Nephron (organoid): ENCODE measurements at regions not wholly inside any gene's neighbourhood (a gene's known extent, or its start where the extent isn't known, plus 50 kb on each side); places are given as distances from the start of the nearest gene placed in this dataset.

Source experiments
- H3K27ac Mint-ChIP-seq, 3 experiments: 2 replicates each; pipeline ENCODE4 v1.8.0; 2020; ENCODE audit warnings: mixed read lengths in 3 of 3, mild to moderate bottlenecking in 2 of 3, moderate library complexity in 1 of 3
- H3K27me3 Mint-ChIP-seq: 2 replicates; pipeline ENCODE4 v1.8.0; 2021; ENCODE audit warnings: low read depth, mild to moderate bottlenecking, moderate library complexity, mixed read lengths
- H3K36me3 Mint-ChIP-seq: 2 replicates; pipeline ENCODE4 v1.8.0; 2020; ENCODE audit warnings: low read depth, mixed read lengths
- H3K4me1 Mint-ChIP-seq: 2 replicates; pipeline ENCODE4 v1.8.0; 2020; ENCODE audit warnings: mixed read lengths
- H3K4me3 Mint-ChIP-seq, 3 experiments: 2 replicates each; pipeline ENCODE4 v1.8.0; 2020; ENCODE audit warnings: mild to moderate bottlenecking in 3 of 3, mixed read lengths in 3 of 3, moderate library complexity in 2 of 3
- H3K9me3 Mint-ChIP-seq: 2 replicates; pipeline ENCODE4 v1.8.0; 2020; ENCODE audit warnings: mixed read lengths
- TF ChIP-seq, protein P1 (sequence below), 3 experiments: fragments of 200-600 bp; sonication (generic); IDR thresholded peaks; one replicate each; pipeline ENCODE4 v1.5.0; 2021; ENCODE audit warnings: antibody characterized with exemption in 3 of 3; ENCODE audit not compliant: unreplicated experiment in 3 of 3

DNA sequence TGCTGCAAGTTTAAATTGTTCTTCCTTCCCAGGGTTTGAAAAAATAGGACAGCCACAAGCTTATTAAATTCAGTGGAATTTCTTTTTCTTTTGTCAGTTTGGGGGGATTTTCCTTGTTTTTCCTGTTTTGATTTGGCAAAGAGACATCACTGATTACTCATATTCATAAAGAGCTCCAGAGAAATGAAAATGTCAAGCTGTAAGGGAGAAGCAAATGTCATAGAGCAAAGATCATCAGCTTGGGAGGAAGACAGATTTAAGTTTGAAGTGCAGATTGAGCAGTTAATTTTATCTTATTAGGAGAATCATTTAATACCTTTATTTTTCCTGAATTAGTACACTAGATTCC lies 255.8 kb upstream of the PHYHIPL start:
- no peaks in the 10 kb centered on the region for H3K36me3 Mint-ChIP-seq
- peaks cover 14% of the 10 kb centered on the region for H3K4me1 Mint-ChIP-seq
- no peaks in the 10 kb centered on the region for H3K9me3 Mint-ChIP-seq
- no peak overlapping the region for H3K4me3 Mint-ChIP-seq
- H3K27ac Mint-ChIP-seq, result peak overlapping the region; percentile 39 to 85 (median 58)
- H3K27me3 Mint-ChIP-seq, result no peaks in the 10 kb centered on the region
- TF ChIP-seq, protein P1, sequence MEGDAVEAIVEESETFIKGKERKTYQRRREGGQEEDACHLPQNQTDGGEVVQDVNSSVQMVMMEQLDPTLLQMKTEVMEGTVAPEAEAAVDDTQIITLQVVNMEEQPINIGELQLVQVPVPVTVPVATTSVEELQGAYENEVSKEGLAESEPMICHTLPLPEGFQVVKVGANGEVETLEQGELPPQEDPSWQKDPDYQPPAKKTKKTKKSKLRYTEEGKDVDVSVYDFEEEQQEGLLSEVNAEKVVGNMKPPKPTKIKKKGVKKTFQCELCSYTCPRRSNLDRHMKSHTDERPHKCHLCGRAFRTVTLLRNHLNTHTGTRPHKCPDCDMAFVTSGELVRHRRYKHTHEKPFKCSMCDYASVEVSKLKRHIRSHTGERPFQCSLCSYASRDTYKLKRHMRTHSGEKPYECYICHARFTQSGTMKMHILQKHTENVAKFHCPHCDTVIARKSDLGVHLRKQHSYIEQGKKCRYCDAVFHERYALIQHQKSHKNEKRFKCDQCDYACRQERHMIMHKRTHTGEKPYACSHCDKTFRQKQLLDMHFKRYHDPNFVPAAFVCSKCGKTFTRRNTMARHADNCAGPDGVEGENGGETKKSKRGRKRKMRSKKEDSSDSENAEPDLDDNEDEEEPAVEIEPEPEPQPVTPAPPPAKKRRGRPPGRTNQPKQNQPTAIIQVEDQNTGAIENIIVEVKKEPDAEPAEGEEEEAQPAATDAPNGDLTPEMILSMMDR (IDR thresholded peaks at IDR 0.05; ENCODE audit: unreplicated experiment in 3 of 3), result no peak

DNA sequence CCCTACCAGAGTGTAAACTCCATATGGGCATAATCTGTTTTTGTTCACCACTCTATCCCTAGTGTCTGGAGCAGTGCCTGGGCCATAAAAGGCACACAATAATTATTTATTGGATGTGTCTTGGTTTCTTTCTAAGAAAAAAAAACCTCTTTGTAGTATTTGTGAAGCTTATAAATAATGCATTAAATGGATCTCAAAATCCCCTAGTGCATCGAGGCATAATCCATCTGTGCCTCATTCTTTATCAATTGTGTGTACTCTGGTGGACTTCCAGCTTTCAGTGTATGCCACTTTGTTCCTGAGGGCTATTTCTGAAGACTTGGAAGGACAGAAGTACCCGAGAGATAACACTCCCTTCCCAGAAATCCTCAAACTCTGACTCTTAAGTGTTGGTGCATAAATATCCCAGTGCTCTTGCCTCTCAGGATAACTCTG lies 255.0 kb upstream of the PHYHIPL start:
- no peaks in the 10 kb centered on the region for H3K27me3 Mint-ChIP-seq
- no peaks in the 10 kb centered on the region for H3K36me3 Mint-ChIP-seq
- TF ChIP-seq, protein P1 (IDR thresholded peaks at IDR 0.05; ENCODE audit: unreplicated experiment in 3 of 3), result no peak
- peak overlapping the region; percentile 39 to 85 (median 58) for H3K27ac Mint-ChIP-seq
- H3K9me3 Mint-ChIP-seq, result no peaks in the 10 kb centered on the region
- no peak overlapping the region for H3K4me3 Mint-ChIP-seq
- H3K4me1 Mint-ChIP-seq, result peaks cover 14% of the 10 kb centered on the region

DNA sequence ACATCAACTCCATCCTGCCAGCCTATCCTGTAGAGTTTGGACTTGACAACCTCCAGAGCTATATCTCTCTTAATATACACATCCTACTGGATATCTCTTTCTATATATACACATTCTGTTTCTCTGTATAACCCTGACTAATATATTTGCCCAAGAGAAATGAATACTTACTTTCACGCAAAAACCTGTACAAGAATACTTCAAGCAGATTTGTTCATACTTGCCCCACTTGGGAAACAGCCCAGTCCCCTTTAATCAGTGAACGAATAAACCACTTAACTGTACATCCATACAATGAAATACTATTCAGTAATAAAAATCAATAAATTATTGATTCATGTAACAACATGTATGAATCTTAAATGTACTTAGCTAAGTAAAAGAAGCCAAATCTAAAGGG lies 251.1 kb upstream of the PHYHIPL start:
- no peak overlapping the region for H3K4me3 Mint-ChIP-seq
- H3K9me3 Mint-ChIP-seq, result no peaks in the 10 kb centered on the region
- H3K36me3 Mint-ChIP-seq, result no peaks in the 10 kb centered on the region
- no peaks in the 10 kb centered on the region for H3K27me3 Mint-ChIP-seq
- H3K4me1 Mint-ChIP-seq, result peaks cover 11% of the 10 kb centered on the region
- no peak overlapping the region for H3K27ac Mint-ChIP-seq
- TF ChIP-seq, protein P1 (IDR thresholded peaks at IDR 0.05; ENCODE audit: unreplicated experiment in 3 of 3), result no peak

- Mint-ChIP-seq H3K4me3 (no peak overlapping the region), H3K4me1 (no peaks in the 10 kb centered on the region), H3K27ac (no peak overlapping the region), H3K36me3 (no peaks in the 10 kb centered on the region), H3K27me3 (no peaks in the 10 kb centered on the region), H3K9me3 (no peaks in the 10 kb centered on the region)
- TF ChIP-seq, protein P1 (IDR thresholded peaks at IDR 0.05; ENCODE audit: unreplicated experiment in 3 of 3), result no peak
These were observed 245.9 kb upstream of the PHYHIPL start for GRCh38 chr10:58930500-58930899.

GRCh38 chr10:58932126-58932525 lies 244.3 kb upstream of the PHYHIPL start:
- no peaks in the 10 kb centered on the region for H3K4me1 Mint-ChIP-seq

More at GRCh38 chr10:58932126-58932525, 244.3 kb upstream of the PHYHIPL start:
- H3K27ac Mint-ChIP-seq, result no peak overlapping the region
- H3K4me3 Mint-ChIP-seq, result no peak overlapping the region
- no peaks in the 10 kb centered on the region for H3K27me3 Mint-ChIP-seq
- TF ChIP-seq, protein P1 (IDR thresholded peaks at IDR 0.05; ENCODE audit: unreplicated experiment in 3 of 3), result no peak
- H3K9me3 Mint-ChIP-seq, result no peaks in the 10 kb centered on the region
- H3K36me3 Mint-ChIP-seq, result no peaks in the 10 kb centered on the region
